ENCODE measurements at regions not wholly inside any gene's neighbourhood (a gene's known extent, or its start where the extent isn't known, plus 50 kb on each side); places are given as distances from the start of the nearest gene placed in this dataset.

DNA sequence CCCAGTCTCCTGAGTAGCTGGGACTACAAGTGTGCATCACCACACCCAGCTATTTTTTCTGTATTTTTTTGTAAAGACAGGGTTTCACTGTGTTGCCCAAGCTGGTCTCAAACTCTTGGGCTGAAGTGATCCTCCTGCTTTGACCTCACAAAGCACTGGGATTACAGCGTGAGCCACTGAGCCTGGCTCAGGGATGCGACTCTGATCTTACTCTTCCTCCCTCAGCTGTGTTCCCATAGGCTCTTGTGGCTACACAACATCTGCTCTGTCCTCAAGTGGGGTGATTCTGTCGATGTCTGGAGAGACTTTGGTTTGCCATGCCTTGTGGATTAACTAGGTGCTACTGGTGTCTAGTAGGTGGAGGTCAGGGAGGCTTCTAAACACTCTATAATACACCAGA, 127.0 kb upstream of the SERPIND1 start:
- H3K4me3 ChIP-seq = no peak overlapping the region

DNA sequence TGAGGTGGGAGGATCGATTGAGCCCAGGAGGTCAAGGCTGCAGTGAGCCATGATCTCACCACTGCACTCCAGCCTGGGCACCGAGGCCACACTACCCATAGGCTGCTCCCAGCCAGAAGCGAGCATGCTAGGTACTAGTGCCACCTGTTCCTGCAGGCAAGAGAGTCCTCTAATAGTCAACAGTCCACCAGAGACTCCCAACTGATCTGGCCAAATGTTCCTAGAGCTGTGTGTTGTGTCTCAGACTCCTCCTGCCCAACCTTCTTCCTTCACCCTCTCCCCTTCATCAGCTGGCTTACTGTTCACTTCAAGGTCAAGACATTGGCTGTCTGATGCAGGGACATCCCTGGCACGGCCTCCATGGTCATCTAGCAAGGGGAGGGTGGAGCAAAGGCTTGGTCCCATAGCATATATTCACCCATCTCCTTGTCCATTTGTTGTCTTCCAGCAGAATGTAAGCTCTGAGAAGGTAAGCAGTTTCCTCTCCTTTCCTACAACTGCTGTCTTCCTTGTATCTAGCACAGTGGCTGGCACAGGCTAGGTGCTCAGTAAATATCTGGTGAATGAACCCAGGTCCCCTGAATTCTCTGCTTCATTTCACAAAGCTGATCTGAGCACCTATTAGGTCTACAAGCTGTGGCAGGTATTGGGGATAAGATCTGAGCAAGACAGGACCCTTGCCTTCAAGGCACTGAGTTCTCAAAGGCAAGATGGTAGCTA, 126.2 kb upstream of the SERPIND1 start:
- WGBS, 2 donors = 66 to 74% methylated on average over 2 to 4 of the region's 4 CpGs
- no peak overlapping the region for H3K27ac ChIP-seq
- no peaks in the 10 kb centered on the region for H3K27me3 ChIP-seq
- no peaks in the 10 kb centered on the region for H3K9me3 ChIP-seq
- TF ChIP-seq, protein P1, sequence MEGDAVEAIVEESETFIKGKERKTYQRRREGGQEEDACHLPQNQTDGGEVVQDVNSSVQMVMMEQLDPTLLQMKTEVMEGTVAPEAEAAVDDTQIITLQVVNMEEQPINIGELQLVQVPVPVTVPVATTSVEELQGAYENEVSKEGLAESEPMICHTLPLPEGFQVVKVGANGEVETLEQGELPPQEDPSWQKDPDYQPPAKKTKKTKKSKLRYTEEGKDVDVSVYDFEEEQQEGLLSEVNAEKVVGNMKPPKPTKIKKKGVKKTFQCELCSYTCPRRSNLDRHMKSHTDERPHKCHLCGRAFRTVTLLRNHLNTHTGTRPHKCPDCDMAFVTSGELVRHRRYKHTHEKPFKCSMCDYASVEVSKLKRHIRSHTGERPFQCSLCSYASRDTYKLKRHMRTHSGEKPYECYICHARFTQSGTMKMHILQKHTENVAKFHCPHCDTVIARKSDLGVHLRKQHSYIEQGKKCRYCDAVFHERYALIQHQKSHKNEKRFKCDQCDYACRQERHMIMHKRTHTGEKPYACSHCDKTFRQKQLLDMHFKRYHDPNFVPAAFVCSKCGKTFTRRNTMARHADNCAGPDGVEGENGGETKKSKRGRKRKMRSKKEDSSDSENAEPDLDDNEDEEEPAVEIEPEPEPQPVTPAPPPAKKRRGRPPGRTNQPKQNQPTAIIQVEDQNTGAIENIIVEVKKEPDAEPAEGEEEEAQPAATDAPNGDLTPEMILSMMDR (IDR thresholded peaks at IDR 0.05) = no peak
- no peak for TF ChIP-seq POLR2A (IDR thresholded peaks at IDR 0.05)
- H3K4me1 ChIP-seq = no peaks in the 10 kb centered on the region
- DNase-seq = no peak
- no peak overlapping the region for H3K4me3 ChIP-seq
- H3K36me3 ChIP-seq = no peaks in the 10 kb centered on the region
- intact Hi-C loops (cut with DNase I) = no loop called here

More for the DNA sequence above, 127.0 kb upstream of the SERPIND1 start:
- no peaks in the 10 kb centered on the region for H3K36me3 ChIP-seq
- no peaks in the 10 kb centered on the region for H3K9me3 ChIP-seq
- no peak for TF ChIP-seq POLR2A (IDR thresholded peaks at IDR 0.05)
- TF ChIP-seq, protein P1 (IDR thresholded peaks at IDR 0.05) = no peak
- no peak for DNase-seq
- intact Hi-C loops (cut with DNase I) = no loop called here
- H3K27ac ChIP-seq = no peak overlapping the region
- 70 to 94% methylated on average over 2 to 3 of the region's 3 CpGs for WGBS, 2 donors
- peaks cover 0 to 3% (median 0%) of the 10 kb centered on the region in 4 donors for H3K27me3 ChIP-seq
- no peaks in the 10 kb centered on the region for H3K4me1 ChIP-seq

DNA sequence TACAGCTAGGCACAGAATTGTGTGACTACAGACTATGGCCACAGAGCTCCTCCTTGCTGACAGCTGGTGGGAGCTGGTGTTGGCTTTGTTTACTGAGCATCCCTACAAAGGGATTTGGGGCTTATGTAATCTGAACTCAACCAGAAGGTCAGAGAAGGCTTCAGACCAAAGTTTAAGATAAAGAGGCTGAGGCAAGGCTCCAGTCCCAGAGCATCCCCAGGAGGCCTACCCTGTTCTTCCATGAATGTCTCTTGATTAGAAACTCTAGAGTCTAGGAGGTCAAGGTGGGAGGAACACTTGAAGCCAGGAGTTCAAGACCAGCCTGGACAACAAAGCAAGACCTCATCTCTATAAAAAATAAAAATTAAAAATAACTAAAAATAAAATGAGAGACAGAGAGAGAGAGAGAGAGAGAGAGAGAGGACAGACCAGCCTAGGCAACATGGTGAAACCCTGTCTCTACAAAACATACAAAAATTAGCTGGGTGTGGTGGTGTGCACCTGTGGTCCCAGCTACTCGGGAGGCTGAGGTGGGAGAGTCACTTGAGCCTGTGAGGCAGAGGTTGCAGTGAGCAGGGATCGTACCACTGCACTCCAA, 125.5 kb upstream of the SERPIND1 start:
- no peak for TF ChIP-seq POLR2A (IDR thresholded peaks at IDR 0.05)
- TF ChIP-seq, protein P1 (IDR thresholded peaks at IDR 0.05) = no peak
- H3K27ac ChIP-seq = no peak overlapping the region

GRCh38 chr22:20650294-20651207, 123.4 kb upstream of the SERPIND1 start:
- no peak overlapping the region for H3K27ac ChIP-seq
- H3K36me3 ChIP-seq = no peaks in the 10 kb centered on the region
- DNase-seq = no peak
- WGBS, 2 donors = 79 to 82% methylated on average over 11 of the region's 13 CpGs
- no peaks in the 10 kb centered on the region for H3K27me3 ChIP-seq
- no peak overlapping the region for H3K4me3 ChIP-seq
- no peaks in the 10 kb centered on the region for H3K4me1 ChIP-seq
- no peak for TF ChIP-seq POLR2A (IDR thresholded peaks at IDR 0.05)
- TF ChIP-seq, protein P1 (IDR thresholded peaks at IDR 0.05) = no peak
- intact Hi-C loops (cut with DNase I) = no loop called here
- no peaks in the 10 kb centered on the region for H3K9me3 ChIP-seq

More for the DNA sequence above, 125.5 kb upstream of the SERPIND1 start:
- WGBS, 2 donors = 85 to 100% methylated on average over 2 of the region's 2 CpGs
- H3K4me3 ChIP-seq = no peak overlapping the region
- H3K4me1 ChIP-seq = no peaks in the 10 kb centered on the region
- no peaks in the 10 kb centered on the region for H3K36me3 ChIP-seq
- intact Hi-C loops (cut with DNase I) = no loop called here
- no peaks in the 10 kb centered on the region for H3K9me3 ChIP-seq
- no peak for DNase-seq
- H3K27me3 ChIP-seq = no peaks in the 10 kb centered on the region

DNA sequence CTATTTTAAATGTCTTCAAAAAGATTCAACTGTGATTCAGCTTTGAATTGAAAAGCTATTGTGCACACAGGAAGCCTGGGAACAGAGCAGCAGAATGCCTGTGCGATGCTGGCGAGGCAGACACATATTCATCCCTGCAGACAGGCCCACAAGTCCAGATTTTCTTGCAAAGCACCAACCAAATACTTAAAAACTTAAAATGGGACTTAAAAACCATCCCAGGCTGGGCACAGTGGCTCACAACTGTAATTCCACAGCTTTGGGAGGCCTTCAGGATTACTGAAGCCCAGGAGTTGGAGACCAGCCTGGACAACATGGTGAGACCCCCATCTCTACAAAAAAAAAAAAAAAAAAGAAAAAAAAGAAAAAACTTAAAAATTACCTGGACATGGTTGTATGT, 122.6 kb upstream of the SERPIND1 start:
- H3K27me3 ChIP-seq = no peaks in the 10 kb centered on the region
- H3K36me3 ChIP-seq = no peaks in the 10 kb centered on the region
- no peak for DNase-seq
- WGBS, 2 donors = 75 to 93% methylated on average over 2 of the region's 2 CpGs
- no peaks in the 10 kb centered on the region for H3K9me3 ChIP-seq
- no peak overlapping the region for H3K27ac ChIP-seq
- intact Hi-C loops (cut with DNase I) = no loop called here
- no peaks in the 10 kb centered on the region for H3K4me1 ChIP-seq
- TF ChIP-seq POLR2A (IDR thresholded peaks at IDR 0.05) = no peak
- TF ChIP-seq, protein P1 (IDR thresholded peaks at IDR 0.05) = no peak
- H3K4me3 ChIP-seq = no peak overlapping the region

Data from esophagus squamous epithelium (tissue), 5 donors.